Activated CD8-positive, alpha-beta T cell treated with anti-CD3 and anti-CD28 coated beads for 36 hours (primary cell): ENCODE measurements at regions not wholly inside any gene's neighbourhood (a gene's known extent, or its start where the extent isn't known, plus 50 kb on each side); places are given as distances from the start of the nearest gene placed in this dataset.

Experiments used
- ATAC-seq: fragments of 200-7000 bp; cut with Tn5 transposase; one replicate; pipeline ENCODE4 v1.10.0; 2021; ENCODE audit warnings: mild to moderate bottlenecking, moderate library complexity
- CTCF ChIA-PET: fragments of 350-600 bp; sonication (Branson Sonifier 250); formaldehyde crosslinking; loops from one replicate; lab custom pipeline; 2021; ENCODE audit warnings: antibody characterized with exemption; lab: Charles Lee
- POLR2A ChIA-PET: fragments of 350-600 bp; sonication (Branson Sonifier 250); formaldehyde crosslinking; loops from one replicate; lab custom pipeline; 2021; ENCODE audit warnings: antibody characterized with exemption; lab: Charles Lee
- DNase-seq: peaks from one replicate; pipeline ENCODE4 v3.0.0-alpha.2; 2020
- H3K27ac Mint-ChIP-seq: one replicate; pipeline ENCODE4 v1.8.0; 2021; ENCODE audit warnings: mild to moderate bottlenecking, mixed read lengths
- H3K27me3 Mint-ChIP-seq: one replicate; pipeline ENCODE4 v1.8.0; 2021; ENCODE audit warnings: mixed read lengths
- H3K36me3 Mint-ChIP-seq: one replicate; pipeline ENCODE4 v1.8.0; 2021; ENCODE audit warnings: low read depth, mixed read lengths
- H3K4me1 Mint-ChIP-seq: one replicate; pipeline ENCODE4 v1.8.0; 2021; ENCODE audit warnings: low read depth, mixed read lengths
- H3K4me3 Mint-ChIP-seq: one replicate; pipeline ENCODE4 v1.8.0; 2021; ENCODE audit warnings: mild to moderate bottlenecking, moderate library complexity, mixed read lengths
- H3K9me3 Mint-ChIP-seq: one replicate; pipeline ENCODE4 v1.8.0; 2021; ENCODE audit warnings: mixed read lengths
- intact Hi-C: fragments of 100-400 bp; cut with micrococcal nuclease; formaldehyde crosslinking; loops from one replicate; pipeline ENCODE4 v1.10.0; 2022
- TF ChIP-seq, protein P1 (sequence below): fragments of 200-600 bp; IDR thresholded peaks from one replicate; pipeline ENCODE4 v1.8.0; 2022; ENCODE audit warnings: antibody characterized with exemption, mild to moderate bottlenecking

DNA sequence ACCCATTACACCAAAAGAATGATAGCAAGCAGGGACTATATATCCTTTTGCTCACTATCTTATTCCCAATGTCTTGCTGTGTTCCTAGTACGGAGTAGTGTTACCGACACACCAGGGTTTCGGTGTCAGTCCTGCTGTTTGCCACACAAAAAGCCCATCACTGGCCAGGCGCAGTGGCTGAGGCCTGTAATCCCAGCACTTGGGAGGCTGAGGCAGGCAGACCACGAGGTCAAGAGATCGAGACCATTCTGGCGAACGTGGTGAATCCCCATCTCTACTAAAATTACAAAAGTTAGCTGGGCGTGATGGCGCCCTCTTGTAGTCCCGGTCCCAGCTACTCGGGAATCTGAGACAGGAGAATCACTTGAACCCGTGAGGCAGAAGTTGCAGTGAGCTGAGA is 1467.3 kb upstream of the MIR17HG start:
- intact Hi-C loops = no loop called here
- Mint-ChIP-seq H3K27me3 (no peaks in the 10 kb centered on the region), H3K27ac (no peak overlapping the region), H3K4me1 (no peaks in the 10 kb centered on the region), H3K9me3 (peaks cover 10% of the 10 kb centered on the region), H3K4me3 (no peak overlapping the region), H3K36me3 (no peaks in the 10 kb centered on the region)
- CTCF ChIA-PET = no interaction called here
- no peak for DNase-seq
- ATAC-seq = no peak
- POLR2A ChIA-PET = no interaction called here
- TF ChIP-seq, protein P1, sequence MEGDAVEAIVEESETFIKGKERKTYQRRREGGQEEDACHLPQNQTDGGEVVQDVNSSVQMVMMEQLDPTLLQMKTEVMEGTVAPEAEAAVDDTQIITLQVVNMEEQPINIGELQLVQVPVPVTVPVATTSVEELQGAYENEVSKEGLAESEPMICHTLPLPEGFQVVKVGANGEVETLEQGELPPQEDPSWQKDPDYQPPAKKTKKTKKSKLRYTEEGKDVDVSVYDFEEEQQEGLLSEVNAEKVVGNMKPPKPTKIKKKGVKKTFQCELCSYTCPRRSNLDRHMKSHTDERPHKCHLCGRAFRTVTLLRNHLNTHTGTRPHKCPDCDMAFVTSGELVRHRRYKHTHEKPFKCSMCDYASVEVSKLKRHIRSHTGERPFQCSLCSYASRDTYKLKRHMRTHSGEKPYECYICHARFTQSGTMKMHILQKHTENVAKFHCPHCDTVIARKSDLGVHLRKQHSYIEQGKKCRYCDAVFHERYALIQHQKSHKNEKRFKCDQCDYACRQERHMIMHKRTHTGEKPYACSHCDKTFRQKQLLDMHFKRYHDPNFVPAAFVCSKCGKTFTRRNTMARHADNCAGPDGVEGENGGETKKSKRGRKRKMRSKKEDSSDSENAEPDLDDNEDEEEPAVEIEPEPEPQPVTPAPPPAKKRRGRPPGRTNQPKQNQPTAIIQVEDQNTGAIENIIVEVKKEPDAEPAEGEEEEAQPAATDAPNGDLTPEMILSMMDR = no peak

GRCh38 chr13:89883893-89884448 is 1463.5 kb upstream of the MIR17HG start:
- ATAC-seq (no peak), DNase-seq (no peak)
- H3K4me3 Mint-ChIP-seq = no peak overlapping the region
- ChIA-PET CTCF (no interaction called here), POLR2A (no interaction called here)
- intact Hi-C loops = no loop called here
- no peak overlapping the region for H3K27ac Mint-ChIP-seq
- peaks cover 12% of the 10 kb centered on the region for H3K9me3 Mint-ChIP-seq
- no peaks in the 10 kb centered on the region for H3K36me3 Mint-ChIP-seq
- H3K27me3 Mint-ChIP-seq = no peaks in the 10 kb centered on the region
- TF ChIP-seq, protein P1 = no peak
- no peaks in the 10 kb centered on the region for H3K4me1 Mint-ChIP-seq

DNA sequence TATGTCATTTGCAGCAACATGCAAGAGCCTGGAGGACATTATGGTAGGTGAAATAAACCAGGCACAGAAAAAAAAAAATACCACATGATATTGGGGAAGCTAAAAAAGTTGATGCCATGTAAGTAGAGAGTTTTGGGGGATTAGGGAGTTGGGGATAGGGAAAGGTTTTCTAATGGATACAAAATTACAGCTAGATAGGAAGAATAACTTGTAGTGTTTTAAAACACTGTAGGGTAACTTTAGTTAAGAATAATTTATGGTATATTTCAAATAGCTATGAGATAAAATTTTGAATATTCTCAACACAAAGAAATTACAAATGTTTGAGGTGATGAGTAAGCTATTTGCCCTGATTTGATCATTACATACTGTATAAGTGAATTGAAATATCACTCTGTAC is 1456.7 kb upstream of the MIR17HG start:
- Mint-ChIP-seq H3K36me3 (no peaks in the 10 kb centered on the region), H3K9me3 (peaks cover 10% of the 10 kb centered on the region), H3K27ac (no peak overlapping the region), H3K4me1 (no peaks in the 10 kb centered on the region), H3K4me3 (no peak overlapping the region), H3K27me3 (no peaks in the 10 kb centered on the region)
- intact Hi-C loops = no loop called here
- CTCF ChIA-PET = no interaction called here
- POLR2A ChIA-PET = no interaction called here
- DNase-seq (no peak), ATAC-seq (no peak)
- TF ChIP-seq, protein P1 = no peak

- Mint-ChIP-seq H3K27ac (no peak overlapping the region), H3K4me3 (no peak overlapping the region), H3K27me3 (no peaks in the 10 kb centered on the region), H3K9me3 (peaks cover 13% of the 10 kb centered on the region), H3K36me3 (no peaks in the 10 kb centered on the region), H3K4me1 (no peaks in the 10 kb centered on the region)
- CTCF ChIA-PET = no interaction called here
- POLR2A ChIA-PET = no interaction called here
- DNase-seq = no peak
- TF ChIP-seq, protein P1 = no peak
- ATAC-seq = no peak
- intact Hi-C loops = no loop called here
Measured at GRCh38 chr13:89891416-89891815, 1456.1 kb upstream of the MIR17HG start.

GRCh38 chr13:89897681-89898080 is 1449.8 kb upstream of the MIR17HG start:
- Mint-ChIP-seq H3K27ac (no peak overlapping the region), H3K9me3 (peaks cover 15% of the 10 kb centered on the region), H3K4me3 (no peak overlapping the region), H3K4me1 (no peaks in the 10 kb centered on the region), H3K27me3 (no peaks in the 10 kb centered on the region), H3K36me3 (no peaks in the 10 kb centered on the region)
- DNase-seq (no peak), ATAC-seq (no peak)
- CTCF ChIA-PET = no interaction called here
- intact Hi-C loops = no loop called here
- POLR2A ChIA-PET = no interaction called here
- TF ChIP-seq, protein P1 = no peak
